IMR-90 (cell line): ENCODE measurements at regions not wholly inside any gene's neighbourhood (a gene's known extent, or its start where the extent isn't known, plus 50 kb on each side); places are given as distances from the start of the nearest gene placed in this dataset.

Experiments
- ATAC-seq: fragments of 200-7000 bp; cut with Tn5 transposase; 2 replicates; pipeline ENCODE4 v1.9.1; 2020; ENCODE audit warnings: low read depth, mild to moderate bottlenecking, moderate library complexity
- BruUV-seq: library from RNA; stranded (reverse); fragments of 400-500 nt; replicated peaks from 2 replicates; lab custom pipeline; 2021; lab: Mats Ljungman, UMichigan
- CTCF ChIA-PET: fragments of 300-600 bp; formaldehyde crosslinking; extraction: SDS; loops from one replicate; lab custom pipeline; 2021; ENCODE audit warnings: antibody characterized with exemption; lab: Yijun Ruan, JAX
- POLR2A ChIA-PET: fragments of 300-600 bp; sonication (Branson Sonifier 250); formaldehyde crosslinking; loops from one replicate; lab custom pipeline; 2022; ENCODE audit warnings: antibody characterized with exemption; ENCODE audit not compliant: unreplicated experiment; lab: Charles Lee
- DNase-seq: peaks from one replicate; pipeline ENCODE4 v3.0.0; 2013
- H2AFZ ChIP-seq: replicated peaks from 2 replicates; pipeline ENCODE3; 2013; ENCODE audit warnings: low read length, mild to moderate bottlenecking; ENCODE audit not compliant: poor library complexity
- H2AK5ac ChIP-seq: 2 replicates; pipeline ENCODE4 v1.6.1; 2013; ENCODE audit warnings: low read depth, low read length, inconsistent platforms
- H2AK9ac ChIP-seq: replicated peaks from 2 replicates; pipeline ENCODE3; 2013; ENCODE audit warnings: mild to moderate bottlenecking, low read depth, low read length, moderate library complexity; ENCODE audit not compliant: poor library complexity
- H2BK120ac ChIP-seq: 2 replicates; pipeline ENCODE4 v1.6.1; 2013; ENCODE audit warnings: low read depth, low read length, inconsistent platforms
- H2BK15ac ChIP-seq: 3 replicates; pipeline ENCODE4 v1.6.1; 2013; ENCODE audit warnings: low read depth, low read length, inconsistent platforms
- H2BK20ac ChIP-seq: 2 replicates; pipeline ENCODE4 v1.6.1; 2013; ENCODE audit warnings: low read depth, mild to moderate bottlenecking, inconsistent platforms, low read length, moderate library complexity
- H2BK5ac ChIP-seq: 2 replicates; pipeline ENCODE4 v1.6.1; 2013; ENCODE audit warnings: mild to moderate bottlenecking, low read depth, low read length, inconsistent platforms; ENCODE audit not compliant: poor library complexity, severe bottlenecking
- H3K14ac ChIP-seq: replicated peaks from 2 replicates; pipeline ENCODE4 v1.6.1; 2013; ENCODE audit warnings: low read depth, low read length, inconsistent platforms
- H3K18ac ChIP-seq: 2 replicates; pipeline ENCODE4 v1.6.1; 2013; ENCODE audit warnings: low read depth, low read length, control low read depth
- H3K23ac ChIP-seq: 2 replicates; pipeline ENCODE4 v1.6.1; 2013; ENCODE audit warnings: low read depth, low read length, inconsistent platforms
- H3K27ac ChIP-seq: 2 replicates; pipeline ENCODE4 v1.5.1; 2013; ENCODE audit warnings: mild to moderate bottlenecking, control low read depth, low read length; ENCODE audit not compliant: insufficient read depth
- H3K27me3 ChIP-seq: 2 replicates; pipeline ENCODE4 v1.6.1; 2013; ENCODE audit warnings: low read length; ENCODE audit not compliant: control insufficient read depth, insufficient read depth
- H3K36me3 ChIP-seq: 2 replicates; pipeline ENCODE4 v1.6.1; 2013; ENCODE audit warnings: low read length, mixed read lengths; ENCODE audit not compliant: control insufficient read depth, insufficient read depth
- H3K4ac ChIP-seq: 2 replicates; pipeline ENCODE4 v1.6.1; 2013; ENCODE audit warnings: low read depth, low read length, inconsistent platforms
- H3K4me1 ChIP-seq: 2 replicates; pipeline ENCODE4 v1.6.1; 2013; ENCODE audit warnings: low read length, mixed read lengths; ENCODE audit not compliant: control insufficient read depth, insufficient read depth
- H3K4me2 ChIP-seq: 2 replicates; pipeline ENCODE4 v1.6.1; 2013; ENCODE audit warnings: low read depth, mild to moderate bottlenecking, control low read depth, low read length, moderate library complexity
- H3K4me3 ChIP-seq: 2 replicates; pipeline ENCODE4 v1.5.1; 2013; ENCODE audit warnings: low read depth, mild to moderate bottlenecking, control low read depth, low read length, moderate library complexity; ENCODE audit not compliant: insufficient read depth
- H3K56ac ChIP-seq: 2 replicates; pipeline ENCODE4 v1.6.1; 2013; ENCODE audit warnings: low read length, inconsistent platforms; ENCODE audit not compliant: insufficient read depth; ENCODE audit errors: extremely low read depth
- H3K79me1 ChIP-seq, 2 experiments: 2 replicates each; pipeline ENCODE4 v1.6.1; 2013; ENCODE audit warnings: low read length in 2 of 2, inconsistent platforms in 1 of 2, low read depth in 1 of 2
- H3K9ac ChIP-seq: 2 replicates; pipeline ENCODE4 v1.6.1; 2013; ENCODE audit warnings: low read depth, low read length, control low read depth
- H3K9me1 ChIP-seq: 2 replicates; pipeline ENCODE4 v1.6.1; 2013; ENCODE audit warnings: low read length, inconsistent platforms; ENCODE audit not compliant: insufficient read depth
- H3K9me3 ChIP-seq: 2 replicates; pipeline ENCODE4 v1.6.1; 2013; ENCODE audit warnings: low read length; ENCODE audit not compliant: control insufficient read depth, insufficient read depth
- H4K20me1 ChIP-seq: 2 replicates; pipeline ENCODE4 v1.6.1; 2013; ENCODE audit warnings: low read length, inconsistent platforms; ENCODE audit not compliant: insufficient read depth
- H4K5ac ChIP-seq: 2 replicates; pipeline ENCODE4 v1.6.1; 2013; ENCODE audit warnings: mild to moderate bottlenecking, low read depth, low read length, control low read depth
- H4K8ac ChIP-seq, 2 experiments: 2 replicates each; pipeline ENCODE4 v1.6.1; 2013; ENCODE audit warnings: low read depth in 2 of 2, low read length in 2 of 2, control low read depth in 1 of 2, inconsistent platforms in 1 of 2
- H4K91ac ChIP-seq: 2 replicates; pipeline ENCODE4 v1.6.1; 2013; ENCODE audit warnings: low read depth, low read length, inconsistent platforms; ENCODE audit not compliant: insufficient read depth
- FOS ChIP-seq: fragments of 150-350 bp; IDR thresholded peaks from 2 replicates; pipeline ENCODE4 v1.6.1; 2016; ENCODE audit warnings: low read depth, low read length
- RAD21 ChIP-seq: IDR thresholded peaks from 2 replicates; pipeline ENCODE4 v1.6.1; 2012; ENCODE audit warnings: low read length, improper control_type of control experiment
- RCOR1 ChIP-seq: IDR thresholded peaks from 2 replicates; pipeline ENCODE4 v1.6.1; 2012; ENCODE audit warnings: mild to moderate bottlenecking, low read length, improper control_type of control experiment; ENCODE audit not compliant: insufficient replicate concordance
- WGBS, 2 experiments: methylation state at CpG; one replicate each; pipeline versions ENCODE4 v1.1.5 to v1.1.7; 2013; ENCODE audit warnings: missing lambda C conversion rate in 2 of 2; ENCODE audit not compliant: insufficient read length in 1 of 2; ENCODE audit errors: extremely low coverage in 2 of 2; 5-methylcytosine and 5-hydroxymethylcytosine counted together
- dilution Hi-C: fragments of 300-500 bp; cut with HindIII; formaldehyde crosslinking; loops from one replicate; pipeline ENCODE4 v1.14.3; 2018; ENCODE audit warnings: low sequenced_read_pairs; ENCODE audit not compliant: unreplicated experiment
- in situ Hi-C: fragments of 300-500 bp; cut with MboI; formaldehyde crosslinking; loops from 3 replicates; pipeline ENCODE4 v1.14.3; 2019; ENCODE audit warnings: low sequenced_read_pairs, inconsistent platforms, mixed read lengths
- intact Hi-C: fragments of 100-400 bp; cut with micrococcal nuclease; formaldehyde crosslinking; loops from 2 replicates; pipeline ENCODE4 v1.10.0; 2022

GRCh38 chr3:117645561-117646242, 936.1 kb downstream of the TUSC7 start:
- Histone ChIP-seq H4K8ac (no peak overlapping the region; a peak in 1 of 4 replicates), H3K14ac (no peak overlapping the region), H3K4me1 (peaks cover 4% of the 10 kb centered on the region), H4K20me1 (no peaks in the 10 kb centered on the region), H2BK5ac (peak overlapping the region; percentile 63), H2BK120ac (no peak overlapping the region), H2AK9ac (no peak overlapping the region), H4K5ac (no peak overlapping the region), H3K27me3 (no peaks in the 10 kb centered on the region), H3K9me3 (no peaks in the 10 kb centered on the region), H3K9me1 (0 out of 2 replicates have a peak, but pooled peaks cover 3% of the 10 kb centered on the region), H3K4me2 (peak overlapping the region; percentile 20; the same call in 1 of the 2 replicates), H2BK15ac (no peak overlapping the region), H4K91ac (no peak overlapping the region), H3K27ac (no peak overlapping the region), H3K56ac (no peak overlapping the region), H3K4me3 (no peak overlapping the region), H3K79me1 (no peaks in the 10 kb centered on the region), H2BK20ac (no peak overlapping the region), H2AFZ (no peak overlapping the region), H3K36me3 (no peaks in the 10 kb centered on the region), H3K4ac (no peak overlapping the region), H3K9ac (no peak overlapping the region), H3K23ac (no peak overlapping the region), H2AK5ac (no peak overlapping the region), H3K18ac (no peak overlapping the region)
- intact Hi-C loops: no loop called here
- ATAC-seq (peak; percentile 72), DNase-seq (peak; percentile 58)
- in situ Hi-C loops: no loop called here
- no peak for TF ChIP-seq RCOR1
- TF ChIP-seq RAD21: no peak
- peak; percentile 47; the same call in 1 of the 2 replicates for TF ChIP-seq FOS
- no TSS peak for BruUV-seq
- POLR2A ChIA-PET: no interaction called here
- 60% methylated on average over 1 of the region's 4 CpGs; no CpG with 5 or more reads in 1 of the 2 experiments for WGBS, 2 experiments
- CTCF ChIA-PET: no interaction called here
- dilution Hi-C loops: no loop called here
